GM20431 (cell line): ENCODE measurements at regions not wholly inside any gene's neighbourhood (a gene's known extent, or its start where the extent isn't known, plus 50 kb on each side); places are given as distances from the start of the nearest gene placed in this dataset.

Source experiments
- in situ Hi-C: fragments of 300-500 bp; cut with MseI, MboI; formaldehyde crosslinking; loops from one replicate; pipeline ENCODE4 v1.15.0; 2020; ENCODE audit warnings: low sequenced_read_pairs; ENCODE audit not compliant: unreplicated experiment

DNA sequence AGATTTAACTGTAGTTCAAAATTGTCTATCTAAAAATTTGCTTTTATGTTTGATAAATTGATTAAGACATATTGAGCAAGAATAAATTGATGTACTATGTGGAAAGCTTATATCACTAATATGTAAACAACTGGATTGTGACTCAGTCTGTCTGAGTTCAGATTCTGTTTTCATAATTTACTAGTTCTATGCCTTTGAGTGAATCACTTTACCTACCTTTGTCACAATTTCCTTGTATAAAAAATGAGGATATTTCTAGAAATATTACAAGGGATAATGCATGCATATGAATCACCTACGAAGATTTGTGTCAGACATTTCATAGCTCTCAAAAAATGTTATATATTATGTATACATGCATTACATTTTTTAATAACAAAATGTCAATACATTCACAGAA, 245.1 kb upstream of the ZWINT start:
- in situ Hi-C loops, result no loop called here

DNA sequence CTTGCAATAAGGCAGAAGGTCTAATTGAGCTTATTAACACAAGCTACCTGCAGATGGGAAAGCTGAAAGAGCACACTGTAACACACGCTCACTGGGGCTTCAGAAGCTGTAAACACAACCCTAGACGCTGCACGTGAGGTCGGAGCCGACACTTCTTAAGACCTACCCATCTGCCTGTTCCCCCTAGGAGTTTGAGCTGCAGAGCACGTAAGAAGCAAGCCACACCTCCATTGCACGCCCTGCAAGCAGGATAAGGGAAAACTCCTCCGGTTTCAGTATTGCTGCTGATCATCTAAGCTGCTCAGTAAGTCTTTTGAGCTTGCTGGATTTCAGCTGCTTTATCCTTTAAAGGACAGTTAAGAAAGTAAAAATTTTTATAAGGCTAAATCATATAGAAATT, 244.0 kb upstream of the ZWINT start:
- in situ Hi-C loops, result no loop called here

DNA sequence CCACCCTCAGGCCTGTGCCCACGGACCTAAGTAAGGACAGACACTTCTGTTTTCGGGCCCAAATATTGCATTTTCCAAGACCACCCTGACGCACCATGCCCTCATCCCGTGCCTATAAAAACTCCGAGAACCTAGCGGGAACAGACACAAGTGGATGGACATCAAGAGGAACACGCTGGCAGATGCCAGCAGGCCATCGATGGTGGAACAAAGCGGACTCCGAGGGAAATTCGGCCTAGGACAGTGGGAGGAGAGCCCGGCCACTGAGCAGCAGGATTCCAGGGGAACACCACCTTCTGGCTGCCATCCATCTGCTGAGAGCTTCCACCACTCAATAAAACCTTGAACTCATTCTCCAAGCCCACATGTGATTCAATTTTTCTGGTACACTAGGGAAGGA, 243.6 kb upstream of the ZWINT start:
- in situ Hi-C loops, result no loop called here

DNA sequence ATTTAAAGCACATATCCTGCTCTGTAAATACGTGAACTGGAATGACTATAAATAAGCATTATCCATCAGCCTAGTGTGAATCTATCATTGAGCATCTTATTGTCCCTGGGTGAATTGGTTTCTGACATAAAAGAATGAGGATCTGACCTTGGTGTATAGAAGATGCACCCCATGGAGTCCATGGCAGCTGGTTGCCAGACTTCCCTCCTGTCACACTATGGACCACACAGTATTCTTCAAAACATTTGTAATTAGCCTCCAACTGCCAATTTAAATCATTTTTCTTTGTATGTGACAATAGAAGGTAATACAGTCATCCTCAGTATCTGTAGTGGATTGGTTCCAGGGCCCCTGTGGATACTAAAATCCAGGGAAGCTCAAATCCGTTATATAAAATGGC, 238.1 kb upstream of the ZWINT start:
- in situ Hi-C loops, result no loop called here

DNA sequence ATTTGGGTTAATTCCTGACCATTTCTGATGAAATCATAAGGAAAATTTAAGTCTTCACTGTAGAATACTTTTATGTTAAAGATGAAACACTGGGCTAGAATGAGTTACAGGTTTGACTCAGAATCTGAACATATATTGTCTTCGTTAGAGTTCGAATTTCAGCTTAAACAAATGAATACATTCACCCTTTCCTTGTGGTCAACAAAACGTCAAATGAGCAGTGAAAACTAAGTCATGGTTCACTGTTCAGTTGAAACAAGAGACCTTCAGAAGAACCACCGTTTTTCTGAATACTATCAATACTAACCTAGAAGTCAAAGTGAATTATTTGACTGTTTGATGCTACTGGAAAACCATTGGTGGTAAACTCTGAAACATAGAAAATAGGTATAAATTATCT, 235.2 kb upstream of the ZWINT start:
- in situ Hi-C loops, result no loop called here

DNA sequence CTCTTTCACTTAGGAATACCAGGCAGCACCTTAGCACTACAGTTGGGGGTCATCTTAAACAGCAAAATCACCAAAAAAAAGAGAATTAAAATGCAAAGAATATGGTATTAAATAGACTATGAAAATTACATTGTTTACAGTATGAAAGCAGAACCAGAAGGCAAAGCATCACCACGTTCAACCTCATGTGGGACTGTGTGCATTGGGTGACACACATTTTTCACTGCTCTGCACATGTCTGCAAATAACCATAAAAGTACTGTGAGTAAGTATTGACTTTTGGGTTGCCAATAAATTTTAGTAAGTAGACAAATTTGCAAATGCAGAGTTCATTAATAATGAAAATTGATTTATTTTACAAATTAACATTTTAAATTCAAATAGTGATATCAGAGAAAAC, 232.1 kb upstream of the ZWINT start:
- in situ Hi-C loops, result no loop called here

DNA sequence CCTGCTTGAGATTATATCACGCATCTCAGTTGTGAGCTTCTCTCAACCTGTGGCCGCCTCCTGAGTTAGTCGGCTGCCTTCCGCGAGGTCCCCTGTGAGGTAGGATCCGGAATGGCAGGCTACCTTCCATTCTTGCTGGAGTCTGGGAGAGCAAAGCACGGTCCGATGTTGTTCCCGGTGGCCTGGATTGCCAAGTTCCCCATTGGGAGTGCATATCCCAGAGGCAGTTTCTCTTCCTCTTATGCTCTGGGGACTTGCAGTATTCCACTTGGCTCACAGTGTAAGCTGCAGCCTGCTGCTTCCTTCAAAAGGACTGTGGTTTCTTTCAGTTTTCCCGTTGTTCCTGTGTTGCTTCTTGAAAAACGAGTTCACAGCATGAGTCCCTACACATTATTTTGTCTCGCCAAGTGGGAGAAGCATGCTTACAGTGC, 225.4 kb upstream of the ZWINT start:
- in situ Hi-C loops, result no loop called here

DNA sequence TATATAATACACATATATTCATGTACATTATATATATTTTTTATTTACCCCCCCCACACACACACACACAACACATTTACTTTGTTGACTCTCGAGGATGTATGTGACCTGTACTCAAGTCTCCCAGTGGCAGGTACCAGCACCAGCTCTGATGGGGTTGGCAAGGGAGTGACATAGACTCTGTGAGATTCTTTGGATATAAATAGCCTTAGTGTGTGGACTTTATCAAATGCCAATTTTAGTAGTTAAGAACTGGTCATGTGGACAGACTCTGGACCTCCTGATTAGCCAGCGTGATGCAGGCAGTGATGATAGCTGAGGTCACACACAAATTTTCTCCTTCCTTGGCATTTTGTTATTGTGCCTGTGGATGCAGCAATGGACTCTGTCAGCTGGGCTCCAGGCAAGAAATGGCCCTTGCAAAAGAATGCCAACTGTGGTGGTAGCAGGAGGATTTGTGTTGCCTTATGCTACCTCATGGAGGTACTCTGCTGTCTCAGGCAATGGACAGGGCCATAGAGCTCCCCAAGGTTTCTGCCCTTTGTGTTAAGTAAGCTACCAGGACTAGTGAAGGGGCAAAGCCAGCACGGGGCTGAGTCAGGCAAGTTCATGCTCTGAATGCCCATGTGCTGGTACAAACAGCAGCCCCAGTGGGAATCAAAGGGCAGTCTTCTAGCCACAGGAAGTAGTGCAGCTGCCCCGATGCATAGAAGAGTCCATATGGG, 224.6 kb upstream of the ZWINT start:
- in situ Hi-C loops, result no loop called here

DNA sequence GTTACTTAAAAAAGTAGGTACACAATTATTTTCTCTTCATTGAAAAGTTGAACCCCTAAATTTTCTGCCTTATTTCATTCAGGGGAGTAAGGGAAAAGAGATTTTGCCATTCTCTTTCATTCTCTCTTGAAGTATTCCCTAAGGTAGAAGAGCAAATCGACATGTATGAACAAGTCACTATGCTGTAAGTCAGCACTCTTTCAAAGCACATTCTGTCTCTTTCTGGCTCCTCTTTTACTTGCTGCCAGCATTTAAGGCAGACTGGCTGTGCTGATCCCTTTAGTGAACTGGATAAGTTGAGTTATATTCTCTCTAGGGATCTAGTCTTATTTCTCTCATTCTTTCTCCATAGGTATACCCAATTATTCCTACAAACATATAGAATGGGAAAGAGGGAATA, 222.3 kb upstream of the ZWINT start:
- in situ Hi-C loops, result no loop called here

DNA sequence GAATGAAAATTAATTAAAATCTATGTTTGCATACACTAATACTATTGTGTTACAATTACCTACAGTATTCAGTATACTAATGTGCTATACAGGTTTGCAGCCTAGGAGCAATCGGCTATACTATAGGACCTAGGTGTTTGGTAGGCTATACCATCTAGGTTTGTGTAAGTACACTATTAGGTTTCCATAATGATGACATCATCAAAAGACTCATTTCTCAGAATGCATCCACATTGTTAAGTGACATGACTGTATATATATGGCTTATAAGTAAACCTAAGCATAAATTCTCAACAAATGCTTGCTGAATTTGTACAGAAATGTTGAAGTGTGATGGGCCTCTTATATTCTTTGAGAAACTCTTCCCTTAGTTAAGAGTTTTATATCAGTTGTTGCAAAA, 206.5 kb upstream of the ZWINT start:
- in situ Hi-C loops, result no loop called here

DNA sequence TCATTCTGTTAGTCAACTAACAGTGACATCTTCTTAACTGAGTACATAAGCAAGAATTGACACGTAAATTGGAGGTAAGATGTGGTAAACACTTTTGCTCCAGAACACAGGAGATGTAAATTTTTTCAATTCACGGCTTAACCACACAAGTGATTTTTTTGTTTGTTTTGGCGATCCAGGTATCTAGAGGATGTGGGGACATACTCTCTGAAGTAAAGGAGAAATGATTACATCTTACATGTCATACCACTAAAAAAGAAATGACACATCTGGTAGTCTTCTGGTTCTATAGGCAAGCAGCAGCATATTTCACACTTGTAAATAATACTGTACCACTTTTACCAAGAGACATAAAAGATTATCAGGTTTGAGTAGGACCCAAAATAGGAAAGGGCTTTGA, 200.3 kb upstream of the ZWINT start:
- in situ Hi-C loops, result no loop called here

DNA sequence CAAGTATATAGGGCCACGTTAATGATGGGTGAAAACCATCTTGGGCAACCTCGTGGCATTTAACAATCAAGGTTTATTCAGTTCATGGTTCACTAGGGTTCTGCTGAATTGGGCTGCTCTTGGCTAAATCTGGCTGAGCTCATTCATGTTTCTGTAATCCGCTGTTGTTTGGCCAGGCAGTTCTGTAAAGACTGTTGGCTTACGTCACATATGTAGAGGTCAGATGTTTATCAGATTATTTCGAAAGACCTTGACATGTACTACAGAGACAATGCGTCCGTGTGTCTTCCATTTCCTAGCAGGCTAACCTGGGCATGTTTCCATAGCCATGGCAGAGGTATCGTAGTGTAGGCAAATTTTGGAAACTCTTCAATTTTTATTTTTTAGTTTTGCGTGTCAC, 190.0 kb upstream of the ZWINT start:
- in situ Hi-C loops, result no loop called here

DNA sequence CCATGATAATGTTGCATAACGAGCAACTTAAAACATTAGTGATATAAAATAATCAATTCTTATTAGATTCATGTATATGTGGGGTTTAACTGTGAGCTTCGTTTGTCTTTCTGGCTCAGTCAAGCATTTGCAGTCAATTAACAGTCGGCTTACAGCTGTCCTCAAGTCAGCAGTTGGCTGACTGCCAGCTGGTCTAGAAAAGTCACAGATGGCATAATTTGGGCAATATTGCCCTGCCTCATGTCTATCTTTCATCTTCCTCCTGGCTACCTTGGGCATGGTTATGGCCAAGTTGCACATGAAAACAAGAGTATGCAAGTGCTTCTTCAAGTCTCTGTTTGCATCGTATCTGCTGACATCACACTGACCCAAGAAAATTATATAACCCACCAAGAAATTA, 186.1 kb upstream of the ZWINT start:
- in situ Hi-C loops, result no loop called here

DNA sequence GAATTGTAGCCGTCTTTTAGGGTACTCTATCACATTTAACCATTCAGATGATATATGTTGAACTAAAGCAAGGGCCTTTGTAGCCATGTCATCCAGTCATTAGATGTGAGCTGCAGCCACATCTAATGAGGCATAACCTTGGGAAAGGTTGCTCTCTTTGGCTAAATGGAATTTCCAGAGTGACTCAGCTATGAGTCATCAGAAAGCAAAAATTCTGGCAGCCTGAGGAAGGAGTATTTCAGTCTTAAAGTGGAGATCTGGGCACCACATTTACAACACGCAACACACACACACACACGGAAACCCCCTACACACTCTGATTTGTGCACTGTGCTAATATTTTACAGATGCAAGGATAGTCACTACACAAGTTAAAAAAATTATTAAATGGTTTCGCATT, 176.9 kb upstream of the ZWINT start:
- in situ Hi-C loops, result no loop called here

DNA sequence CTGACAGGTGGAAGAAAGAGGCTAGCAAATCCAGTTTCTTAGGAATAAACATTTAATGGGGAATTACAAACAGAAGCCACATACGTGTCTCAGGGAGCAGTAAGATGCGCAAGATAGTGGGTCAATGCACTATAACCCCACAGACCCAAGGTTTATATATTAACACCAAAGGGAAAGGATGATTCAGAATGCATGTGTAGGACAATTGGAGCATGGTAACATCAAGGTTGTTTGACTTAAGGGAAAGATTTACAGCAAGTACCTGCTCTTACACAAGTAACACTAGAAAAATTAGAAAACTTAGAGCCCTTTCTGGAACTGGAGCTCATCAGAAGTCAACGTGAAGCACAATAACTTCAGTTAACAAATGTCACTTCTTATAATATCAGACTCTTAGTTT, 161.1 kb upstream of the ZWINT start:
- in situ Hi-C loops, result no loop called here

DNA sequence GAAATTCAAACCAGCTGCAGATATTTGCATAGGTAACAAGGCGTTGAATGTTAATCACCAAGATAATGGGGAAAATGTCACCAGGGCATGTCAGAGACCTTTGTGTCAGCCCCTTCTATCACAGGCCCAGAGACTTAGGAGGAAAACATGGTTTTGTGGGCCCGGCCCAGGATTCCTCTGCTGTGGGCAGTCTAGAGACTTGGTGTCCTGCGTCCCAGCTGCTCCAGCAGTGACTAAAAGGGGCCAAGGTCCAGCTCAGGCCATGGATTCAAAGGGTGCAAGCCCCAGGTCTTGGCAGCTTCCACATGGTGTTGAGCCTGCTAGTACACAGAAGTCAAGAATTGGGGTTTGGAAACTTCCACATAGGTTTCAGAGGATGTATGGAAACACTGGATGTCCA, 147.5 kb upstream of the ZWINT start:
- in situ Hi-C loops, result no loop called here

DNA sequence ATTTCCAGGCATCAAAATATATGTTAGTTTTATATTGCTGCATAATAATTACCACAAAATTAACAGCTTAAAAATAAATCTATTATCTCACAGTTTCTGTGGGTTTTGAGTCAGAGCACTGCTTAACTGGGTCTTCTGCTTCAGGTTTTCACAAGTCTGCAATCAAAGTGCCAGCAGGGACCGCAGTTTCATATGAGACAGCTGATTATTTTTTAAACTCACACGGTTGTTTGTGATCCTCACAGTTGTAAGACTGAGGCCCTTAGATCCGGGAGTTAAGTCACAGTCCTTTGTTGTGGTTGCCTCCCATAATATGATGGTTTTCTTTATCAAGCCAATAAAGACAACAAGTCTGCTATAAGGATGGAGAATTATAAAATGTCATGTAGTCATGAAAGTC, 146.0 kb upstream of the ZWINT start:
- in situ Hi-C loops, result no loop called here

DNA sequence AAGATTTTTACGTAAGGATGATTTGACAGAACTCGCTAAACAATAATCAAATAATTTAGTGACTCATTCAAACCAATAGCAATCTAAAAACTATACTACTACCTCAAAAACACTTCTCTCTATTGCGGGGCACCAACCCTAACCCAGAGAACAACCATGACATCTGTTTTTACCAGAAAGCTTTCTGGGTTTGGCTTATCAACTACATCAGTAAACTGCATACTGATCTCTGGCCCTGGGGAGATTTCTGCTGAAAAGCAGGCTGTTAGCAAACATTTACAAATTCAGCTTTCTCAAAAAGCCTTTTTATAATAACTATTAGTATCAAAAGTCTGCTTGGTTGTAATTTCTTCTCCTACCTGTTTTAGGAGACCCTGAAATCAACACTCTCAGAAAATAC, 144.5 kb upstream of the ZWINT start:
- in situ Hi-C loops, result no loop called here

DNA sequence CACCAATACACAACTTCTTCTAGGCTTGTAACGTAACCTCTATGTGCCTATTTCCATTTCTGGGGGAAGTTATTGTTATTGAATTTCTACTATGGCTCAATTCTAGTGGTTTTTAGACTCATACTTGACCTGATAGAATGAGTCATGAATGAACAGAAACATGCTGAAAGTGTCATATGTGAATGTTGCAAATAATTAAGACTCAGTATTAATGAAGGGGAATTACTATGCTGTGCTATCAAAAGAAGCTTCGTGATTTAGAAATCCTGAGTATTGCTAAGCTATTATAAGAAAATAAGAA, 135.1 kb upstream of the ZWINT start:
- in situ Hi-C loops, result no loop called here

DNA sequence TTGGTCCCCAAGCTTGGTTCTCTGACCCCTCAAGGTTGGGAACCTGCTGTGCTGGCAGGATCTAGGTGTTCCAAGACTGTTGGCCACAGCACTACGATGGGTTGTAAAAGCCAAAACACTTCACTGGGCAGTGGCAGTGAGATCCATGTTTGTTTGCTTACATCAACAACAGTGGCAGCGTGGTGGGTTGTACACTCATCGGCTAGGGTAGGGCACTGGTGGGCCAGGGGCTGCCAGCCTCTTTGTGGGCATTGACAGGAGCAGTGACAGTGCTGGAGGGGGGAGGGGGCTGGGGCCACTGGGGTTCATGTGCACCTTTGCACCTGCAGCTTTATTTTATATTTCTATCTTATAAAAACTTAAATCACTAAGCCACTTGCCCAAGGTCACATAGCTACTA, 126.7 kb upstream of the ZWINT start:
- in situ Hi-C loops, result no loop called here

DNA sequence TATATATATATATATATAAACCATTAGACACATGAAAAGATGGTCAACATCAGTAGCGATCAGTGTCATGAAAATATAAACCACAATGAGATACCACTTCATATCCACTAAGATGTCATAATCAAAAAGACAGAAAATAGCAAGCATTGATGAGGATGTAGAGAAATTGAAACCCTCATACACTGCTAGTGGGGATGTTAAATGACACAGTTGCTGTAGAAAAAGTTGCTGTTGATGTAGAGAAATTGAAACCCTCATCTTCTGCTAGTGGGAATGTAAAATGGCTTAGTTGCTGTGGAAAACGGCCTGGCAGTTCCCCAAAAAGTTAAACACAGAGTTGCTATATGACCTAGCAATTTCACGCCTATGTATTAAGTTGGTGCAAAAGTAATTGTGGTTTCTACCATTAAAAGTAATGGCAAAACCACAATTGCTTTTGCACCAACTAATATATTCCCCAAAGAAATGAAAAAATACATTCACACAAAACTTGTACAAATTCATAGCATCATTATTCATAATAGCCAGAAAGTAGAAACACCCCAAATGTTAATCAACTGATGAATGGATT, 120.5 kb upstream of the ZWINT start:
- in situ Hi-C loops, result no loop called here

DNA sequence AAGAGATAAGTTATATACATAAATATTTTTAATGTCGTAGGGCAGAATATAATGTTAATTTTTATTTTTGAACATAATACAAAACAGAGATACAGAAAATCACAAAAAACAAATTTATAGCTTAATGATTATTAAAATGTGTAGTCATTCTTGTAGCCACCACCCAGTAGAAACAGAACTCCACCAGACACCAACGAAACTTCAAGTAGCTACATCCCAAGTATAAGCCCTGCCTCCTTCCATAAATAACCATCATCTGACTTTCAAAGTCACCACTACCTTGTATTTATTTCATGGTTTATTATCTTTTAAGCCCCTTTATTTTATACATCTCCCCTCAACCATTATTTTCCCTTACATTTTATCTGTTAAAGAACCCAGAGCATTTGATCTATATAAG, 111.9 kb upstream of the ZWINT start:
- in situ Hi-C loops, result no loop called here

DNA sequence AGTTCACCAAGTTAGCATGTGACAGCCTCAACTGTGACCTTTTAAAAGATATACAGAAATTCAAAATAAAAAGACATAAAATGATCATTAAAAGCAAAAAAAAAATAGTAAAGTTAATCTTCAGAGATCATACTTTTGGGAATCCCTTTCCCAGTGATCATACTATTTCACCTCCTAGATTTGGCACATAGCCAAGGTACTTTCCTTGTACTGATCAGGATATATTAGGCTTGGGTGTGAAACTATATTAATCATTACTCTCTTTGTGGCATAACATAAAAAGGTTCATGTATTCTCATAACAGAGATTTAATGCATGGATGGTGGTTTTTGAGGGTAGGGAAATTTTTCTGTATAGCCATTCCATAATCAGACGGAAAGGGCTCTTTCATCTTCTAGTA, 109.6 kb upstream of the ZWINT start:
- in situ Hi-C loops, result no loop called here
